GM12878 (cell line): ENCODE measurements at regions not wholly inside any gene's neighbourhood (a gene's known extent, or its start where the extent isn't known, plus 50 kb on each side); places are given as distances from the start of the nearest gene placed in this dataset.

Experiments
- DPF2 ChIP-seq: fragments of 450-650 bp; IDR thresholded peaks from 2 replicates; pipeline ENCODE4 v1.6.1; 2017; ENCODE audit warnings: mild to moderate bottlenecking
- FOS ChIP-seq: IDR thresholded peaks from 3 replicates; pipeline ENCODE4 v1.6.1; 2011; ENCODE audit warnings: borderline replicate concordance; ENCODE audit not compliant: insufficient read length; ENCODE audit errors: extremely low read depth
- HDGF ChIP-seq: fragments of 450-650 bp; IDR thresholded peaks from 2 replicates; pipeline ENCODE4 v1.6.1; 2016; ENCODE audit warnings: antibody characterized with exemption
- KAT2A ChIP-seq: conservative IDR thresholded peaks from 2 replicates; pipeline ENCODE4 v1.6.1; 2011; ENCODE audit warnings: low read depth, low read length; ENCODE audit not compliant: control insufficient read depth
- MYB ChIP-seq: fragments of 150-350 bp; IDR thresholded peaks from 2 replicates; pipeline ENCODE4 v1.6.1; 2014; ENCODE audit warnings: mild to moderate bottlenecking, low read depth, low read length, borderline replicate concordance
- NFXL1 ChIP-seq: fragments of 450-650 bp; IDR thresholded peaks from 2 replicates; pipeline ENCODE4 v1.6.1; 2017; ENCODE audit warnings: antibody characterized with exemption, mild to moderate bottlenecking, borderline replicate concordance
- PAX8 ChIP-seq: fragments of 450-650 bp; IDR thresholded peaks from 2 replicates; pipeline ENCODE4 v1.6.1; 2017; ENCODE audit warnings: mild to moderate bottlenecking, moderate library complexity
- SREBF2 ChIP-seq: IDR thresholded peaks from 2 replicates; pipeline ENCODE4 v1.6.1; 2012; ENCODE audit warnings: mild to moderate bottlenecking, low read length
- TF ChIP-seq, protein P1 (sequence below): IDR thresholded peaks from 2 replicates; pipeline ENCODE4 v1.6.1; 2012; ENCODE audit warnings: mild to moderate bottlenecking, low read depth, low read length
- TF ChIP-seq, protein P2 (sequence below): fragments of 450-650 bp; IDR thresholded peaks from 2 replicates; pipeline ENCODE4 v1.6.1; 2017; ENCODE audit warnings: mild to moderate bottlenecking, low read depth, inconsistent platforms; ENCODE audit not compliant: poor library complexity, severe bottlenecking
- TF ChIP-seq, protein P3 (sequence below): IDR thresholded peaks from 2 replicates; pipeline ENCODE4 v1.6.1; 2012; ENCODE audit warnings: low read depth, low read length, improper control_type of control experiment
- TF ChIP-seq, protein P4 (sequence below): fragments of 450-650 bp; IDR thresholded peaks from 2 replicates; pipeline ENCODE4 v1.6.1; 2017; ENCODE audit warnings: mild to moderate bottlenecking
- TF ChIP-seq, protein P5 (sequence below): IDR thresholded peaks from 2 replicates; pipeline ENCODE4 v1.6.1; 2011; ENCODE audit warnings: mild to moderate bottlenecking, low read depth, low read length, moderate library complexity; ENCODE audit not compliant: insufficient replicate concordance
- TF ChIP-seq, protein P6 (sequence below): IDR thresholded peaks from 2 replicates; pipeline ENCODE4 v1.6.1; 2011; ENCODE audit warnings: low read depth, low read length, improper control_type of control experiment, borderline replicate concordance

DNA sequence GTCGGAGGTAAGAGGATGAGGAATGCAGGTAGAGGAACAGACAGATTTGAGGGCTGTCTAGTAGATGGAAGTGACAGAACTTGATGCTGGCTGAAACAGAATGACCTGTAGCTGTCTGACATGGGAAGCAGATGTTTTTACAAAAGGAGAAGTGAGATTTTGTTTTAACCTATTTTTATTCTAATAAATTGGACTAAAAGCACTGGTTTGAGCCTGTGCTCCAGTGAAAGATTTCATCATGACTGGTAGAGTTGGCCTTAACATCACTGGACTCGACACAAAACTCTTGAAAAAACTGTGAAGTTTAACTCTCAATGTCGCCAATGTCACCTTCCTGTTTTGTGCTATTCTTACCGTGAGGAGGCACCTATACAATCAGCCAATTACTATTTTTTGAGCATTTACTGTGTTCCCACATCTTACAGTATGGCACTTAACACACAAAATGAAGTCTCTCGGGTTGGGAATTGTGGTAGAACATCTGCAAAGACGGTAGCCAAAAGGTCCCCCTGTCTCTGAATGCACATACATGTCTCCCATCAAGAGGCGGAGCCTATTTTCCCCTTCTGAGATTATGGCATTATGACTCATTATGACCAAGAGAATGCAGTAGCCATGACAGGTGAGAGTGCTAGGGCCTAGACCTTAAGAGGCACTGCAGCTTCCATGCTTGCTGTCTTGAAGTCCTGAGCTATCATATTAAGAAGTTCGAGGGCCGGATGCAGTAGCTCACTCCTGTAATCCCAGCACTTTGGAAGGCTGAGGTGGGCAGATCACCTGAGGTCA, 93.2 kb downstream of the FOXF2 start (continued):
- TF ChIP-seq, protein P1, sequence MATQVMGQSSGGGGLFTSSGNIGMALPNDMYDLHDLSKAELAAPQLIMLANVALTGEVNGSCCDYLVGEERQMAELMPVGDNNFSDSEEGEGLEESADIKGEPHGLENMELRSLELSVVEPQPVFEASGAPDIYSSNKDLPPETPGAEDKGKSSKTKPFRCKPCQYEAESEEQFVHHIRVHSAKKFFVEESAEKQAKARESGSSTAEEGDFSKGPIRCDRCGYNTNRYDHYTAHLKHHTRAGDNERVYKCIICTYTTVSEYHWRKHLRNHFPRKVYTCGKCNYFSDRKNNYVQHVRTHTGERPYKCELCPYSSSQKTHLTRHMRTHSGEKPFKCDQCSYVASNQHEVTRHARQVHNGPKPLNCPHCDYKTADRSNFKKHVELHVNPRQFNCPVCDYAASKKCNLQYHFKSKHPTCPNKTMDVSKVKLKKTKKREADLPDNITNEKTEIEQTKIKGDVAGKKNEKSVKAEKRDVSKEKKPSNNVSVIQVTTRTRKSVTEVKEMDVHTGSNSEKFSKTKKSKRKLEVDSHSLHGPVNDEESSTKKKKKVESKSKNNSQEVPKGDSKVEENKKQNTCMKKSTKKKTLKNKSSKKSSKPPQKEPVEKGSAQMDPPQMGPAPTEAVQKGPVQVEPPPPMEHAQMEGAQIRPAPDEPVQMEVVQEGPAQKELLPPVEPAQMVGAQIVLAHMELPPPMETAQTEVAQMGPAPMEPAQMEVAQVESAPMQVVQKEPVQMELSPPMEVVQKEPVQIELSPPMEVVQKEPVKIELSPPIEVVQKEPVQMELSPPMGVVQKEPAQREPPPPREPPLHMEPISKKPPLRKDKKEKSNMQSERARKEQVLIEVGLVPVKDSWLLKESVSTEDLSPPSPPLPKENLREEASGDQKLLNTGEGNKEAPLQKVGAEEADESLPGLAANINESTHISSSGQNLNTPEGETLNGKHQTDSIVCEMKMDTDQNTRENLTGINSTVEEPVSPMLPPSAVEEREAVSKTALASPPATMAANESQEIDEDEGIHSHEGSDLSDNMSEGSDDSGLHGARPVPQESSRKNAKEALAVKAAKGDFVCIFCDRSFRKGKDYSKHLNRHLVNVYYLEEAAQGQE: no peak
- TF ChIP-seq, protein P2, sequence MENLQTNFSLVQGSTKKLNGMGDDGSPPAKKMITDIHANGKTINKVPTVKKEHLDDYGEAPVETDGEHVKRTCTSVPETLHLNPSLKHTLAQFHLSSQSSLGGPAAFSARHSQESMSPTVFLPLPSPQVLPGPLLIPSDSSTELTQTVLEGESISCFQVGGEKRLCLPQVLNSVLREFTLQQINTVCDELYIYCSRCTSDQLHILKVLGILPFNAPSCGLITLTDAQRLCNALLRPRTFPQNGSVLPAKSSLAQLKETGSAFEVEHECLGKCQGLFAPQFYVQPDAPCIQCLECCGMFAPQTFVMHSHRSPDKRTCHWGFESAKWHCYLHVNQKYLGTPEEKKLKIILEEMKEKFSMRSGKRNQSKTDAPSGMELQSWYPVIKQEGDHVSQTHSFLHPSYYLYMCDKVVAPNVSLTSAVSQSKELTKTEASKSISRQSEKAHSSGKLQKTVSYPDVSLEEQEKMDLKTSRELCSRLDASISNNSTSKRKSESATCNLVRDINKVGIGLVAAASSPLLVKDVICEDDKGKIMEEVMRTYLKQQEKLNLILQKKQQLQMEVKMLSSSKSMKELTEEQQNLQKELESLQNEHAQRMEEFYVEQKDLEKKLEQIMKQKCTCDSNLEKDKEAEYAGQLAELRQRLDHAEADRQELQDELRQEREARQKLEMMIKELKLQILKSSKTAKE: peak; percentile 43
- no peak for TF ChIP-seq MYB
- TF ChIP-seq PAX8: no peak
- TF ChIP-seq, protein P3, sequence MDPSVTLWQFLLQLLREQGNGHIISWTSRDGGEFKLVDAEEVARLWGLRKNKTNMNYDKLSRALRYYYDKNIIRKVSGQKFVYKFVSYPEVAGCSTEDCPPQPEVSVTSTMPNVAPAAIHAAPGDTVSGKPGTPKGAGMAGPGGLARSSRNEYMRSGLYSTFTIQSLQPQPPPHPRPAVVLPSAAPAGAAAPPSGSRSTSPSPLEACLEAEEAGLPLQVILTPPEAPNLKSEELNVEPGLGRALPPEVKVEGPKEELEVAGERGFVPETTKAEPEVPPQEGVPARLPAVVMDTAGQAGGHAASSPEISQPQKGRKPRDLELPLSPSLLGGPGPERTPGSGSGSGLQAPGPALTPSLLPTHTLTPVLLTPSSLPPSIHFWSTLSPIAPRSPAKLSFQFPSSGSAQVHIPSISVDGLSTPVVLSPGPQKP: no peak
- TF ChIP-seq FOS: no peak
- no peak; the same call in 1 of the 2 replicates for TF ChIP-seq HDGF
- no peak for TF ChIP-seq NFXL1
- no peak for TF ChIP-seq SREBF2
- TF ChIP-seq, protein P4, sequence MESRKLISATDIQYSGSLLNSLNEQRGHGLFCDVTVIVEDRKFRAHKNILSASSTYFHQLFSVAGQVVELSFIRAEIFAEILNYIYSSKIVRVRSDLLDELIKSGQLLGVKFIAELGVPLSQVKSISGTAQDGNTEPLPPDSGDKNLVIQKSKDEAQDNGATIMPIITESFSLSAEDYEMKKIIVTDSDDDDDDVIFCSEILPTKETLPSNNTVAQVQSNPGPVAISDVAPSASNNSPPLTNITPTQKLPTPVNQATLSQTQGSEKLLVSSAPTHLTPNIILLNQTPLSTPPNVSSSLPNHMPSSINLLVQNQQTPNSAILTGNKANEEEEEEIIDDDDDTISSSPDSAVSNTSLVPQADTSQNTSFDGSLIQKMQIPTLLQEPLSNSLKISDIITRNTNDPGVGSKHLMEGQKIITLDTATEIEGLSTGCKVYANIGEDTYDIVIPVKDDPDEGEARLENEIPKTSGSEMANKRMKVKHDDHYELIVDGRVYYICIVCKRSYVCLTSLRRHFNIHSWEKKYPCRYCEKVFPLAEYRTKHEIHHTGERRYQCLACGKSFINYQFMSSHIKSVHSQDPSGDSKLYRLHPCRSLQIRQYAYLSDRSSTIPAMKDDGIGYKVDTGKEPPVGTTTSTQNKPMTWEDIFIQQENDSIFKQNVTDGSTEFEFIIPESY: no peak
- TF ChIP-seq KAT2A: no peak
- TF ChIP-seq DPF2: peak; percentile 50; the same call in 1 of the 2 replicates
- TF ChIP-seq, protein P5, sequence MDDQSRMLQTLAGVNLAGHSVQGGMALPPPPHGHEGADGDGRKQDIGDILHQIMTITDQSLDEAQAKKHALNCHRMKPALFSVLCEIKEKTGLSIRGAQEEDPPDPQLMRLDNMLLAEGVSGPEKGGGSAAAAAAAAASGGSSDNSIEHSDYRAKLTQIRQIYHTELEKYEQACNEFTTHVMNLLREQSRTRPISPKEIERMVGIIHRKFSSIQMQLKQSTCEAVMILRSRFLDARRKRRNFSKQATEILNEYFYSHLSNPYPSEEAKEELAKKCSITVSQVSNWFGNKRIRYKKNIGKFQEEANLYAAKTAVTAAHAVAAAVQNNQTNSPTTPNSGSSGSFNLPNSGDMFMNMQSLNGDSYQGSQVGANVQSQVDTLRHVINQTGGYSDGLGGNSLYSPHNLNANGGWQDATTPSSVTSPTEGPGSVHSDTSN: no peak
- TF ChIP-seq, protein P6, sequence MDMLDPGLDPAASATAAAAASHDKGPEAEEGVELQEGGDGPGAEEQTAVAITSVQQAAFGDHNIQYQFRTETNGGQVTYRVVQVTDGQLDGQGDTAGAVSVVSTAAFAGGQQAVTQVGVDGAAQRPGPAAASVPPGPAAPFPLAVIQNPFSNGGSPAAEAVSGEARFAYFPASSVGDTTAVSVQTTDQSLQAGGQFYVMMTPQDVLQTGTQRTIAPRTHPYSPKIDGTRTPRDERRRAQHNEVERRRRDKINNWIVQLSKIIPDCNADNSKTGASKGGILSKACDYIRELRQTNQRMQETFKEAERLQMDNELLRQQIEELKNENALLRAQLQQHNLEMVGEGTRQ: no peak
